Mesothelial cell of epicardium (in vitro differentiated cells): ENCODE measurements at regions not wholly inside any gene's neighbourhood (a gene's known extent, or its start where the extent isn't known, plus 50 kb on each side); places are given as distances from the start of the nearest gene placed in this dataset.

ENCODE experiments used
- DNase-seq, 2 experiments: peaks; one replicate each; pipeline ENCODE4 v3.0.0; 2021; ENCODE audit warnings: low spot score in 2 of 2; ENCODE audit not compliant: unreplicated experiment in 2 of 2
- H3K27ac Mint-ChIP-seq: 2 replicates; pipeline ENCODE4 v1.8.0; 2021; ENCODE audit warnings: mixed read lengths
- H3K27me3 Mint-ChIP-seq: 2 replicates; pipeline ENCODE4 v1.8.0; 2021; ENCODE audit warnings: low read depth, mixed read lengths
- H3K36me3 Mint-ChIP-seq: 2 replicates; pipeline ENCODE4 v1.8.0; 2021; ENCODE audit warnings: mixed read lengths
- H3K4me1 Mint-ChIP-seq: 2 replicates; pipeline ENCODE4 v1.8.0; 2021; ENCODE audit warnings: mixed read lengths
- H3K4me3 Mint-ChIP-seq: 2 replicates; pipeline ENCODE4 v1.8.0; 2021; ENCODE audit warnings: mild to moderate bottlenecking, moderate library complexity, mixed read lengths
- H3K9me3 Mint-ChIP-seq: 2 replicates; pipeline ENCODE4 v1.8.0; 2021; ENCODE audit warnings: mixed read lengths
- TF ChIP-seq, protein P1 (sequence below): fragments of 200-600 bp; sonication (generic); IDR thresholded peaks from one replicate; pipeline ENCODE4 v1.5.0; 2021; ENCODE audit warnings: antibody characterized with exemption; ENCODE audit not compliant: unreplicated experiment

DNA sequence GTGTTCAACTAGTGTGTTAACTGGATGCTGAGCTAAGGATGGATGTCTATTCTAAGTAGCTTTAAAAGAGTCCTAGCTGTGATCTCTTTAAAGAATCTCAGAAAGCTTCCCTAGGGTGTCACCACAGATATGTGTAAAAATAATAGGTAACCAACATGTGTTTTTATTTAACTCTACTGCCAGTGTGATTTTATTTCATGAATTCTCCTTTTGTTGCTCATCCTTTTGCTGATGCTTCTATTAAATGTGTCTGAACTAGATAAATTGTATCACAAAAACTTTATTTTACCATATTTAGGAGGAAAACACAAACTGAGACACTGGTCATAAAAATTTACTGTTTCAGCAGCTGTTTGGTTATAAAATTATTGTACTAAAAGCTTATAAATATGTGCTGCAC, 809.4 kb upstream of the CITED2 start:
- Mint-ChIP-seq H3K4me3 (no peak overlapping the region), H3K27me3 (no peaks in the 10 kb centered on the region), H3K27ac (no peak overlapping the region), H3K9me3 (peaks cover 36% of the 10 kb centered on the region), H3K4me1 (peaks cover 2% of the 10 kb centered on the region), H3K36me3 (peaks cover 7% of the 10 kb centered on the region)
- DNase-seq = no peak
- TF ChIP-seq, protein P1, sequence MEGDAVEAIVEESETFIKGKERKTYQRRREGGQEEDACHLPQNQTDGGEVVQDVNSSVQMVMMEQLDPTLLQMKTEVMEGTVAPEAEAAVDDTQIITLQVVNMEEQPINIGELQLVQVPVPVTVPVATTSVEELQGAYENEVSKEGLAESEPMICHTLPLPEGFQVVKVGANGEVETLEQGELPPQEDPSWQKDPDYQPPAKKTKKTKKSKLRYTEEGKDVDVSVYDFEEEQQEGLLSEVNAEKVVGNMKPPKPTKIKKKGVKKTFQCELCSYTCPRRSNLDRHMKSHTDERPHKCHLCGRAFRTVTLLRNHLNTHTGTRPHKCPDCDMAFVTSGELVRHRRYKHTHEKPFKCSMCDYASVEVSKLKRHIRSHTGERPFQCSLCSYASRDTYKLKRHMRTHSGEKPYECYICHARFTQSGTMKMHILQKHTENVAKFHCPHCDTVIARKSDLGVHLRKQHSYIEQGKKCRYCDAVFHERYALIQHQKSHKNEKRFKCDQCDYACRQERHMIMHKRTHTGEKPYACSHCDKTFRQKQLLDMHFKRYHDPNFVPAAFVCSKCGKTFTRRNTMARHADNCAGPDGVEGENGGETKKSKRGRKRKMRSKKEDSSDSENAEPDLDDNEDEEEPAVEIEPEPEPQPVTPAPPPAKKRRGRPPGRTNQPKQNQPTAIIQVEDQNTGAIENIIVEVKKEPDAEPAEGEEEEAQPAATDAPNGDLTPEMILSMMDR = no peak

GRCh38 chr6:140182821-140183220, 808.4 kb upstream of the CITED2 start:
- Mint-ChIP-seq H3K4me1 (peaks cover 2% of the 10 kb centered on the region), H3K36me3 (peaks cover 5% of the 10 kb centered on the region), H3K27ac (no peak overlapping the region), H3K4me3 (no peak overlapping the region), H3K9me3 (peaks cover 28% of the 10 kb centered on the region), H3K27me3 (no peaks in the 10 kb centered on the region)
- no peak for DNase-seq
- TF ChIP-seq, protein P1 = no peak

GRCh38 chr6:140181876-140182275, 807.4 kb upstream of the CITED2 start:
- Mint-ChIP-seq H3K27ac (no peak overlapping the region), H3K4me3 (no peak overlapping the region), H3K36me3 (peaks cover 3% of the 10 kb centered on the region), H3K4me1 (peaks cover 2% of the 10 kb centered on the region), H3K9me3 (peaks cover 18% of the 10 kb centered on the region), H3K27me3 (no peaks in the 10 kb centered on the region)
- no peak for DNase-seq
- TF ChIP-seq, protein P1 = no peak

DNA sequence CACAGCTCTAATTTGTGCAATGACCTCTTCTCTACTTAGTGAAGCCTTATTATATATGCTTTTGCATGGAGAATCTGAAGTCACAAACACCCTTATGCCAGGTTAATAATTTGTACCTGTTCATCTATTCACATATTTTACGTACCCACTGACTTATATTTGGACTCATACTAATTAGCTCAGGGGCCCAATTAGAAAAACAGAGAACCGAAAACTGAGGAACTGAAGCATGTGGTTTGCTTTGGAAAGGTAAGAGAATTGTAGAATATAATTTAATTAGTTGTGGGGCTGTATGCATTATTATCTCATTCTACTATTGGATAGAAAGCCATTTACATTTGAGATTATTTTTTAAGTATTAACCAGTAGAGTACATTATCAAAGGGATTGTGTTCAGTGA, 805.9 kb upstream of the CITED2 start:
- TF ChIP-seq, protein P1 = no peak
- Mint-ChIP-seq H3K36me3 (no peaks in the 10 kb centered on the region), H3K27ac (no peak overlapping the region), H3K27me3 (no peaks in the 10 kb centered on the region), H3K4me1 (peaks cover 2% of the 10 kb centered on the region), H3K9me3 (peaks cover 5% of the 10 kb centered on the region), H3K4me3 (no peak overlapping the region)
- no peak for DNase-seq

- H3K4me3 Mint-ChIP-seq = no peak overlapping the region
- DNase-seq = no peak
Observed at GRCh38 chr6:140178935-140179334, 804.5 kb upstream of the CITED2 start.

More at GRCh38 chr6:140178935-140179334, 804.5 kb upstream of the CITED2 start:
- Mint-ChIP-seq H3K27ac (no peak overlapping the region), H3K36me3 (no peaks in the 10 kb centered on the region), H3K9me3 (peaks cover 5% of the 10 kb centered on the region), H3K4me1 (peaks cover 2% of the 10 kb centered on the region), H3K27me3 (no peaks in the 10 kb centered on the region)
- TF ChIP-seq, protein P1 = no peak
